GM10266 (cell line): ENCODE measurements at regions not wholly inside any gene's neighbourhood (a gene's known extent, or its start where the extent isn't known, plus 50 kb on each side); places are given as distances from the start of the nearest gene placed in this dataset.

Source experiments
- DNase-seq: peaks from one replicate; pipeline ENCODE4 v3.0.0; 2012; ENCODE audit errors: extremely low spot score
- TF ChIP-seq, protein P1 (sequence below): IDR thresholded peaks from 2 replicates; pipeline ENCODE4 v1.5.1; 2012; ENCODE audit warnings: mild to moderate bottlenecking, low read depth; ENCODE audit not compliant: control insufficient read depth, insufficient read depth; ENCODE audit errors: missing control alignments

DNA sequence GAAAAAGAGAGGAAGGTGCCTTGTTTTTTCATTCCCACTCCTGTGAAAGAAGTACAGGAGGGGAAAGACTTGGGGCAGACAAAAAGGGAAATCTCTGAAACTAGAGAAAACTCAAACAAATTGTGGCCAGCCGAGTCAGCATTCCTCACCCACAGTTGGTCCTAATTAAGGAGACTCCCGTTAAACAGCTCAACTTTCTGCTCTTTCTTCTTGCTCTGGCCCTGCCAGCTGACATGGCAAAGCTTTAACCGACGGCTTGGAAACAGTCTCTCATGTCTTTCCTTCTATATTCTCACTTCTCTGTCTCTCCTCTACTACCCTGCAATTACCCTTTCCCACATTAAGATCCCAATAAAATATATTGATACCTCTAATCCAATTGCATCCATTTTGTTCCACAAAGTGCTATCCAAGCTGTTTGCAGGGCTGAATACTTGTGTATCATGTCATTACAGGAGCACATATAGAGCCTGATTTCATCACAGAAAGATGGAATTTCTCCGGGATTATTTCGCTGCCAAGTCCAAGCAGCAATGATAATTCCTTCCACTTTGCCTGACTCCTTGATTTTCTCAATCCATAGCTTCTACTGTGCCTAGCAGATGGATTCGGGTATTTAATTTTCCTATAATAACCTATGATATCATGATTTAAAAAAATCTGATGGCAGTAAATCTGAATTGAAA, 65.4 kb upstream of the IPO9 start:
- TF ChIP-seq, protein P1, sequence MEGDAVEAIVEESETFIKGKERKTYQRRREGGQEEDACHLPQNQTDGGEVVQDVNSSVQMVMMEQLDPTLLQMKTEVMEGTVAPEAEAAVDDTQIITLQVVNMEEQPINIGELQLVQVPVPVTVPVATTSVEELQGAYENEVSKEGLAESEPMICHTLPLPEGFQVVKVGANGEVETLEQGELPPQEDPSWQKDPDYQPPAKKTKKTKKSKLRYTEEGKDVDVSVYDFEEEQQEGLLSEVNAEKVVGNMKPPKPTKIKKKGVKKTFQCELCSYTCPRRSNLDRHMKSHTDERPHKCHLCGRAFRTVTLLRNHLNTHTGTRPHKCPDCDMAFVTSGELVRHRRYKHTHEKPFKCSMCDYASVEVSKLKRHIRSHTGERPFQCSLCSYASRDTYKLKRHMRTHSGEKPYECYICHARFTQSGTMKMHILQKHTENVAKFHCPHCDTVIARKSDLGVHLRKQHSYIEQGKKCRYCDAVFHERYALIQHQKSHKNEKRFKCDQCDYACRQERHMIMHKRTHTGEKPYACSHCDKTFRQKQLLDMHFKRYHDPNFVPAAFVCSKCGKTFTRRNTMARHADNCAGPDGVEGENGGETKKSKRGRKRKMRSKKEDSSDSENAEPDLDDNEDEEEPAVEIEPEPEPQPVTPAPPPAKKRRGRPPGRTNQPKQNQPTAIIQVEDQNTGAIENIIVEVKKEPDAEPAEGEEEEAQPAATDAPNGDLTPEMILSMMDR, result no peak
- no peak for DNase-seq

DNA sequence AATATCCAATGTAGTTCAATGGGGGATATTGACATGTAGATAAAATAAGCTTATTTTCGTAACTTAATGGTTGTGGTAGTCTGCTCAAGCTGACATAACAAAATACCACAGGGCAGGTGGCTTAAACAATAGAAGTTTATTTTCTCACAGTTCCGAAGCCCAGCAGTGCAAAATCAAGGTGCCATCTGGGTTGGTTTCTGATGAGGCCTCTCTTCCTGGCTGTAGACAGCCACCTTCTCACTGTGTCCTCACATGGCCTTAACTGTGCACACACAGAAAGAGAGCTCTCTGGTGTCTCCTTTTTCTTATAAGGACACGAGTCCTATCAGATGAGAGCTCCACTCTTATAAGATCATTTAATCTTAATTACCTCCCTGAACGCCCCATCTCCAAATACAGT, 64.8 kb upstream of the IPO9 start:
- DNase-seq, result no peak
- TF ChIP-seq, protein P1, result no peak

DNA sequence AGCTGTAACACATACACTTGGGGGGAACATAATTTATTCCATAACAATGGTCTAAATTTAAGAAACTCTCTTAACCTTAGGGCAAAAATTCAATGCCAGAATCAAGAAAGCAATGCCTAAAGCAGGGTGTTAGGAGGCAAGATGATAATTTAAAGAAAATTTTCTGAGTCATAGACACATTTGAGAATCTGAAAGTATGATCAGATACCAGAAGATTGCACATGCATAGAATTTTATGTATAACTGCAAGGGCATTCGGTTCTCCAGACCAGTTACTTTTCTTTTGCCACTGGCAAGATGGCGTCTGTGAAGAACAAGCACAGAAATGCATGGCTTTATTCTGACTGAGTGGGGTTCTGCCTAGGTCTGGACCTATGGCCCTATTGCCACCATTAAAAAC, 64.4 kb upstream of the IPO9 start:
- no peak for DNase-seq
- TF ChIP-seq, protein P1, result no peak

DNA sequence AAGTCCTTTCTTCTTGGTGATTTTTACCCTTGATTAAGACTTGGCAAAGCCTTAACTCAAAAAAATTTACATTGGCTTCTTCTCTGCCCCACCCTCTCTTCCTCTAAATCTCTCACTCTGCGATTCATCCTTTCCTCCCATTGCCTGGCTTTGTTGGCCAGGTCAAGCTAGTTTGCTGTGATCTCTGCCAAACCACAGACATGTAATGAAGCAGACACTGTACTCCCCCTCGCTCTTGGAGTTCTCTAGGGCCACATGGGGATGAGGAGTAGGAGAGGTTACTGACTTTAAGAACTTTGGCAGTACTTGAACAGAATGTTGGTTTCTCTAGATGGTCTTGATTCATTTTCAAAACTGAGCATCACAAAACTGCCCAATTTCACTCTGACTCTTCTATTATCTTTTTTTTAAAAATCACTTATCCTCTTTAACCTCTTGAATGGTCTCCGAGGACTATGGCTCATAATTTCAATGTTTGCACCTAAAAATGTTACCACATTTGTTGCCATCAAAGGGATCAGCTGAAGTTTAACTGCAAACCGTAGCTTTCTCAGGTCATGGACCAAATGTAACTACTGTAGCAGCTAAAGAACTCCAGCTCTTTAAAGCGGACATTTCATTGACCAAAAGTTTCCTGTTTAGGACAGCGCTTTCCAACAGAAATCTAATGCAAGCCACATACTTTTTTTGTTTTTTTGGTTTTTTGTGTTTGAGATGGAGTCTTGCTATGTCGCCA, 62.7 kb upstream of the IPO9 start:
- TF ChIP-seq, protein P1, result no peak
- no peak for DNase-seq

DNA sequence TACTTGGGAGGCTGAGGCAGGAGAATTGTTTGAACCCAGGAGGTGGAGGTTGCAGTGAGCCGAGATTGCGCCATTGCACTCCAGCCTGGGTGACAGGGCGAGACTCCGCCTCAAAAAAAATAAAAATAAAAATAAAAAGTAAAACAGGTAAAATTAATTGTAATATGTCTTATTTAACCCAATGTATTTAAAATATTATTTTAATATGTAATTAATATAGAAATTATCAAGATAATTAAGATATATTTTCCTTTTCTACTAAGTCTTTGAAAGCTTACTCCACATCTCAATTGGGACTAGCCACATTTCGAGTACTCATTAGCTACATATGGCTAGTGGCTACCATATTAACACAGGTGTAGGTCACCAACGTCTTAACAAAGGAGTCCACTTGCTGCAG, 61.6 kb upstream of the IPO9 start:
- TF ChIP-seq, protein P1, result no peak
- DNase-seq, result no peak

DNA sequence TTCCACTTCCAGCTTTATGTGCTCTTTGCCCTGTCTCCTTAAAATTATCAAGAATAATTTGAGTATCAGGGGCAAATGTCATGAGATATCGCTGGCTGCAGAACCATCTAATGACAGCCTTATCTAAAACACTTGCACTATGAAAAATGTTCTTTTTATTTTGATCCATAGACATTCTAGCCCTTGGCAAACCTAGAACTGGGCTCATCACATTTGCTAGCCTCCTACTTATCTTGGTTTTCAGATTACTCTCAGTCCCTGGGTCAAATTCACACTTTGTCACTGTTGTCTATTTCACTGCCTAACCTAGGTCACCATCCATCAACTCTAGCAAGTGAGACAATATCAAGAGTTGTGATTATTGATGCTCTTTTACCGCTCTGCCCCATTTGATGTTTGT, 59.9 kb upstream of the IPO9 start:
- TF ChIP-seq, protein P1, result no peak
- DNase-seq, result no peak

DNA sequence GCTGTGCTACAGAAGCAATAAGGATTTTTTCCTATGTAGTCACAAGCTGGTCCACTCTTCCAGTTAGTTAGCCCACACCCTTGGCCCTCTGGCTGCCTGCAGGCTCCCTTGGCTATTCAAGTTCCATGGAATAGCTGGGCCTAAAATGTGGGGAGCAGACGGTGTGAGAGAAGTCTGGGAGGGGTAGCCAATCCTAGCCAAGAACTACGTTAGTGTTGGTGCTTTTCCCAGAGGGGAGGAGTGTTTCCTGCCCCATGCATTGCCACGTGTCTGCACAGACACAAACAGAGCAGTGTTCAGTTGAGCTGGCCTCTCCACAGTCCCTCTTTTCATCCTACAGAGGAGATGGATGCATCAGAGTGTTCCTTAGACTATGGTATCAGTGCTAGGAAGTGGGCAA, 59.0 kb upstream of the IPO9 start:
- DNase-seq, result no peak
- TF ChIP-seq, protein P1, result no peak
